HS-5 (cell line): ENCODE measurements at regions not wholly inside any gene's neighbourhood (a gene's known extent, or its start where the extent isn't known, plus 50 kb on each side); places are given as distances from the start of the nearest gene placed in this dataset.
"Not testable (repeated sequence)": the region's sequence is repeated elsewhere in the genome, so short reads cannot be mapped to it uniquely, and the experiment has no call there.

Experiments
- DNase-seq: peaks from one replicate; pipeline ENCODE4 v3.0.0-alpha.2; 2012; ENCODE audit warnings: low read depth

GRCh38 chr2:88924533-88924932, 233.1 kb downstream of the RPIA start:
- DNase-seq, result no peak

- no peak for DNase-seq
Observed at GRCh38 chr2:88925770-88926462, 234.4 kb downstream of the RPIA start.

- no peak for DNase-seq
Observed at GRCh38 chr2:88927128-88927527, 235.7 kb downstream of the RPIA start.

- DNase-seq, result no peak
Observed at GRCh38 chr2:88930659-88931058, 239.2 kb downstream of the RPIA start.

- no peak for DNase-seq
Observed at GRCh38 chr2:88932686-88933085, 241.2 kb downstream of the RPIA start.

GRCh38 chr2:88933091-88933490, 241.6 kb downstream of the RPIA start:
- DNase-seq, result no peak

GRCh38 chr2:88933980-88934379, 242.5 kb downstream of the RPIA start:
- DNase-seq, result no peak

- DNase-seq, result not testable (repeated sequence)
Observed at GRCh38 chr2:88941178-88941577, 249.7 kb downstream of the RPIA start.

- DNase-seq, result no peak
Observed at GRCh38 chr2:88942798-88943197, 251.3 kb downstream of the RPIA start.

GRCh38 chr2:88949336-88949735, 257.9 kb downstream of the RPIA start:
- DNase-seq, result no peak

- DNase-seq, result no peak
Observed at GRCh38 chr2:88950010-88950409, 258.5 kb downstream of the RPIA start.

GRCh38 chr2:88955607-88956006, 264.1 kb downstream of the RPIA start:
- DNase-seq, result no peak

- no peak for DNase-seq
Observed at GRCh38 chr2:88959480-88960204, 268.2 kb downstream of the RPIA start.

- not testable (repeated sequence) for DNase-seq
Observed at GRCh38 chr2:88961323-88961722, 269.9 kb downstream of the RPIA start.

GRCh38 chr2:88967844-88968243, 276.4 kb downstream of the RPIA start:
- no peak for DNase-seq

GRCh38 chr2:88978011-88978410, 286.5 kb downstream of the RPIA start:
- DNase-seq, result not testable (repeated sequence)

- not testable (repeated sequence) for DNase-seq
Observed at GRCh38 chr2:88978446-88978845, 287.0 kb downstream of the RPIA start.

GRCh38 chr2:88984079-88984478, 292.6 kb downstream of the RPIA start:
- not testable (repeated sequence) for DNase-seq

- DNase-seq, result not testable (repeated sequence)
Observed at GRCh38 chr2:88986721-88987330, 295.4 kb downstream of the RPIA start.

- DNase-seq, result not testable (repeated sequence)
Observed at GRCh38 chr2:88988617-88989016, 297.1 kb downstream of the RPIA start.

GRCh38 chr2:88992819-88993218, 301.3 kb downstream of the RPIA start:
- DNase-seq, result not testable (repeated sequence)

GRCh38 chr2:88994856-88995255, 303.4 kb downstream of the RPIA start:
- DNase-seq, result not testable (repeated sequence)

GRCh38 chr2:88996588-88996987, 305.1 kb downstream of the RPIA start:
- DNase-seq, result not testable (repeated sequence)
